MM.1S (cell line): ENCODE measurements at regions not wholly inside any gene's neighbourhood (a gene's known extent, or its start where the extent isn't known, plus 50 kb on each side); places are given as distances from the start of the nearest gene placed in this dataset.

ENCODE experiments used
- DNase-seq: peaks from one replicate; pipeline ENCODE4 v3.0.0-alpha.2; 2015
- H2AFZ ChIP-seq: fragments of 300-600 bp; sonication (generic); 2 replicates; pipeline ENCODE4 v1.6.0; 2016; ENCODE audit warnings: antibody characterized with exemption, low read length
- H3F3A ChIP-seq: fragments of 300-600 bp; sonication (generic); 2 replicates; pipeline ENCODE4 v1.6.1; 2016; ENCODE audit warnings: mild to moderate bottlenecking, antibody characterized with exemption, low read length, moderate library complexity, mixed read lengths; ENCODE audit not compliant: insufficient read depth
- H3K27ac ChIP-seq: fragments of 300-600 bp; sonication (generic); 2 replicates; pipeline ENCODE4 v1.5.1; 2016; ENCODE audit warnings: mild to moderate bottlenecking, low read length
- H3K27me3 ChIP-seq: fragments of 300-600 bp; sonication (generic); replicated peaks from 2 replicates; pipeline ENCODE4 v1.6.0; 2016; ENCODE audit warnings: low read length; ENCODE audit not compliant: insufficient read depth
- H3K36me3 ChIP-seq: fragments of 300-600 bp; sonication (generic); replicated peaks from 2 replicates; pipeline ENCODE4 v1.6.1; 2016; ENCODE audit warnings: mild to moderate bottlenecking, low read length, mixed read lengths; ENCODE audit not compliant: insufficient read depth
- H3K4me1 ChIP-seq: fragments of 300-600 bp; sonication (generic); 2 replicates; pipeline ENCODE4 v1.6.1; 2016; ENCODE audit warnings: low read length, mixed read lengths
- H3K4me2 ChIP-seq: fragments of 300-600 bp; sonication (generic); 2 replicates; pipeline ENCODE4 v1.6.0; 2016; ENCODE audit warnings: low read depth, low read length
- H3K4me3 ChIP-seq: fragments of 300-600 bp; sonication (generic); 2 replicates; pipeline ENCODE4 v1.5.1; 2016; ENCODE audit warnings: low read length, mixed read lengths
- H3K79me2 ChIP-seq: fragments of 300-600 bp; sonication (generic); 2 replicates; pipeline ENCODE4 v1.6.1; 2016; ENCODE audit warnings: mixed run types, low read length, mixed read lengths
- H3K9ac ChIP-seq: fragments of 300-600 bp; sonication (generic); 2 replicates; pipeline ENCODE4 v1.6.1; 2016; ENCODE audit warnings: low read length, mixed read lengths
- H3K9me2 ChIP-seq: fragments of 300-600 bp; sonication (generic); replicated peaks from 2 replicates; pipeline ENCODE4 v1.6.1; 2016; ENCODE audit warnings: mild to moderate bottlenecking, low read length, mixed read lengths; ENCODE audit not compliant: insufficient read depth
- H3K9me3 ChIP-seq: fragments of 300-600 bp; sonication (generic); replicated peaks from 2 replicates; pipeline ENCODE4 v1.6.1; 2016; ENCODE audit warnings: mild to moderate bottlenecking, low read length, mixed read lengths; ENCODE audit not compliant: insufficient read depth
- H4K20me1 ChIP-seq: fragments of 300-600 bp; sonication (generic); 2 replicates; pipeline ENCODE4 v1.6.1; 2016; ENCODE audit warnings: mild to moderate bottlenecking, low read length, moderate library complexity, mixed read lengths; ENCODE audit not compliant: insufficient read depth
- CTCF ChIP-seq: fragments of 300-600 bp; sonication (generic); IDR thresholded peaks from 2 replicates; pipeline ENCODE4 v1.5.1; 2016; ENCODE audit warnings: antibody characterized with exemption, low read length, mixed read lengths
- EZH2 ChIP-seq: fragments of 300-600 bp; sonication (generic); optimal IDR thresholded peaks from 2 replicates; pipeline ENCODE3; 2017; ENCODE audit warnings: low read depth, mild to moderate bottlenecking, antibody characterized with exemption, low read length, mixed read lengths
- EZH2phosphoT487 ChIP-seq: fragments of 300-600 bp; sonication (generic); IDR thresholded peaks from 2 replicates; pipeline ENCODE4 v1.6.1; 2018; ENCODE audit warnings: antibody characterized with exemption, low read length

- H3K27ac ChIP-seq: no peak overlapping the region
These were observed 113.5 kb upstream of the BEND6 start for GRCh38 chr6:56841381-56841749.

GRCh38 chr6:56840467-56841380 lies 114.2 kb upstream of the BEND6 start:
- TF ChIP-seq EZH2 (no peak), CTCF (no peak), EZH2phosphoT487 (no peak)
- DNase-seq: no peak
- no peaks in the 10 kb centered on the region for H3K9me2 ChIP-seq
- H3K4me2 ChIP-seq: peak overlapping the region; percentile 80
- H4K20me1 ChIP-seq: no peaks in the 10 kb centered on the region
- peak overlapping the region; percentile 77 for H3K4me3 ChIP-seq
- peaks cover 71% of the 10 kb centered on the region for H3K79me2 ChIP-seq
- no peak overlapping the region for H3K27ac ChIP-seq
- H3K36me3 ChIP-seq: no peaks in the 10 kb centered on the region
- no peaks in the 10 kb centered on the region; the same call in 1 of the 2 replicates for H3F3A ChIP-seq
- peaks cover 29% of the 10 kb centered on the region for H3K4me1 ChIP-seq
- no peaks in the 10 kb centered on the region for H3K9me3 ChIP-seq
- H3K9ac ChIP-seq: no peak overlapping the region
- H3K27me3 ChIP-seq: no peaks in the 10 kb centered on the region
- H2AFZ ChIP-seq: no peak overlapping the region

More at GRCh38 chr6:56841381-56841749, 113.5 kb upstream of the BEND6 start:
- no peaks in the 10 kb centered on the region for H4K20me1 ChIP-seq
- peak overlapping the region; percentile 80 for H3K4me2 ChIP-seq
- peaks cover 66% of the 10 kb centered on the region for H3K79me2 ChIP-seq
- H2AFZ ChIP-seq: no peak overlapping the region
- 0 out of 2 replicates have a peak overlapping the region, but pooled peaks have one; percentile 63 for H3K9ac ChIP-seq
- H3F3A ChIP-seq: no peaks in the 10 kb centered on the region; the same call in 1 of the 2 replicates
- H3K4me1 ChIP-seq: peaks cover 29% of the 10 kb centered on the region
- no peaks in the 10 kb centered on the region for H3K36me3 ChIP-seq
- no peaks in the 10 kb centered on the region for H3K9me3 ChIP-seq
- no peak for DNase-seq
- TF ChIP-seq CTCF (no peak), EZH2phosphoT487 (no peak), EZH2 (no peak)
- H3K27me3 ChIP-seq: no peaks in the 10 kb centered on the region
- H3K9me2 ChIP-seq: no peaks in the 10 kb centered on the region
- peak overlapping the region; percentile 77 for H3K4me3 ChIP-seq

GRCh38 chr6:56839533-56840183 lies 115.2 kb upstream of the BEND6 start:
- Histone ChIP-seq H3F3A (no peaks in the 10 kb centered on the region; the same call in 1 of the 2 replicates), H3K36me3 (no peaks in the 10 kb centered on the region), H3K4me2 (peak overlapping the region; percentile 11), H3K4me1 (peaks cover 29% of the 10 kb centered on the region), H4K20me1 (no peaks in the 10 kb centered on the region), H2AFZ (no peak overlapping the region), H3K4me3 (no peak overlapping the region; the same call in 1 of the 2 replicates), H3K27ac (no peak overlapping the region), H3K79me2 (peaks cover 81% of the 10 kb centered on the region), H3K9ac (no peak overlapping the region), H3K27me3 (no peaks in the 10 kb centered on the region), H3K9me3 (no peaks in the 10 kb centered on the region), H3K9me2 (no peaks in the 10 kb centered on the region)
- TF ChIP-seq EZH2phosphoT487 (no peak), CTCF (no peak), EZH2 (no peak)
- no peak for DNase-seq
